ENCODE measurements at regions not wholly inside any gene's neighbourhood (a gene's known extent, or its start where the extent isn't known, plus 50 kb on each side); places are given as distances from the start of the nearest gene placed in this dataset.
"Not testable (repeated sequence)": the region's sequence is repeated elsewhere in the genome, so short reads cannot be mapped to it uniquely, and the experiment has no call there.

- DNase-seq: no peak
Measured at GRCh38 chr7:81887098-81888090, 117.5 kb upstream of the HGF start.

- peak; percentile 11 for DNase-seq
Measured at GRCh38 chr7:81886211-81886764, 116.4 kb upstream of the HGF start.

GRCh38 chr7:81884817-81885216 is 115.0 kb upstream of the HGF start:
- no peak for DNase-seq

GRCh38 chr7:81883801-81884393 is 114.0 kb upstream of the HGF start:
- DNase-seq: no peak

GRCh38 chr7:81882086-81882485 is 112.2 kb upstream of the HGF start:
- peak; percentile 30 for DNase-seq

GRCh38 chr7:81877890-81878289 is 108.0 kb upstream of the HGF start:
- no peak for DNase-seq

GRCh38 chr7:81873559-81873958 is 103.7 kb upstream of the HGF start:
- peak; percentile 14 for DNase-seq

- peak; percentile 37 for DNase-seq
Measured at GRCh38 chr7:81871606-81872265, 101.9 kb upstream of the HGF start.

GRCh38 chr7:81870608-81871007 is 100.8 kb upstream of the HGF start:
- no peak for DNase-seq

GRCh38 chr7:81869670-81870069 is 99.8 kb upstream of the HGF start:
- DNase-seq: no peak

GRCh38 chr7:81865754-81866153 is 95.9 kb upstream of the HGF start:
- no peak for DNase-seq

- DNase-seq: no peak
Measured at GRCh38 chr7:81859433-81859832, 89.6 kb upstream of the HGF start.

GRCh38 chr7:81858820-81859219 is 89.0 kb upstream of the HGF start:
- DNase-seq: not testable (repeated sequence)

- DNase-seq: no peak
Measured at GRCh38 chr7:81857385-81857784, 87.5 kb upstream of the HGF start.

- DNase-seq: no peak
Measured at GRCh38 chr7:81854518-81854917, 84.7 kb upstream of the HGF start.

- DNase-seq: no peak
Measured at GRCh38 chr7:81852701-81853100, 82.9 kb upstream of the HGF start.

- no peak for DNase-seq
Measured at GRCh38 chr7:81851413-81851812, 81.6 kb upstream of the HGF start.

- peak; percentile 28 for DNase-seq
Measured at GRCh38 chr7:81846398-81846797, 76.6 kb upstream of the HGF start.

- DNase-seq: peak; percentile 26
Measured at GRCh38 chr7:81845744-81846241, 75.9 kb upstream of the HGF start.

GRCh38 chr7:81843657-81844056 is 73.8 kb upstream of the HGF start:
- DNase-seq: not testable (repeated sequence)

- DNase-seq: no peak
Measured at GRCh38 chr7:81842361-81842760, 72.5 kb upstream of the HGF start.

GRCh38 chr7:81839708-81840369 is 70.0 kb upstream of the HGF start:
- no peak for DNase-seq
